GM19324 (cell line): ENCODE measurements at regions not wholly inside any gene's neighbourhood (a gene's known extent, or its start where the extent isn't known, plus 50 kb on each side); places are given as distances from the start of the nearest gene placed in this dataset.
"Not testable (repeated sequence)": the region's sequence is repeated elsewhere in the genome, so short reads cannot be mapped to it uniquely, and the experiment has no call there.

Source experiments
- ATAC-seq: cut with Tn5 transposase; IDR thresholded peaks from one replicate; pipeline ENCODE4 v1.9.1; 2021; ENCODE audit warnings: mild to moderate bottlenecking, moderate library complexity; ENCODE audit not compliant: unreplicated experiment, low FRiP score

DNA sequence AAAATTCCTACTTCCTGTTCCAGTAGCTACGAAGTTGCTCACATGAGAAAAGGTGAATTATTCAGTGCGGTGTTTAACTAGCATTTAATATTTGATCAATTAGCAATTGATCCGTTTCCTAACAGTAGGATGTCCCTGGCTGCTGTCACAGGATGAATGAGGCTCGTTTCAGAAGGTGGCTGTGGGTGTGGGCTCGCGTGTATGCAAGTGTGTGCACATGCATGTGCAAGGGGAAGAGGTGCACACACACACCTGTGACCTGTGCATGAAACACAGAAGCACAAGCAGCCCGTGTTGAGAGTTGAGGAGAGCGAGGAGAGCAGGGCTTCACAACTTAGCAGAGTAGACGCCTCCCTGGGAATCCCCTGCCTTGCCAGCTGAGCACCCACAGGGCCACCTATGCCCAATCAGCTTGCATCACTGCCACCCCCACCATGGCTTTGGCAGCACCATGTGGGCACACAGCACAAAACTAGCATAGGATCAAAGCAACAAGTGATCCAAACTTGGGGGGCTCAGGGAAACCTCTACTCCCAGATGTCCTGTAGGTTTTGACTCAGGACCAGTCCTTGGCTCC lies 107.2 kb downstream of the C5orf15 start:
- no peak for ATAC-seq

DNA sequence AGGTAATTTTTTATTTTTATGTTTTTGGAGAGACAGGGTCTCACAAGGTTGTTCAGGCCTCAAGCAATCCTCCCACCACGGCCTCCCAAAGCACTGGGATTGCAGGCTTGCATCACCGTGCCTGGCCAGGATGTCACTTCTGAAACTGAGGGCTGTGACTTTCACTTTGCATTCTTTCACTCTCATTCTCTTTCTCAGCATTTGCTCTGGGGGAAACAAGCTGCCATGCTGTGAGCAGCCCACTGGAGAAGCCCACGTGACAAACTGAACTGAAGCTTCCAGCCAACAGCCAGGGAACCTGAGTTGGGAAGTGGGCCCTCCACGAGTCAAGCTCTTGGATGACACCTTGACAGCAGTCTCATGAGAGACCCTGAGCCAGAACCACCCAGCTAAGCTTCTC lies 109.4 kb downstream of the C5orf15 start:
- no peak for ATAC-seq

DNA sequence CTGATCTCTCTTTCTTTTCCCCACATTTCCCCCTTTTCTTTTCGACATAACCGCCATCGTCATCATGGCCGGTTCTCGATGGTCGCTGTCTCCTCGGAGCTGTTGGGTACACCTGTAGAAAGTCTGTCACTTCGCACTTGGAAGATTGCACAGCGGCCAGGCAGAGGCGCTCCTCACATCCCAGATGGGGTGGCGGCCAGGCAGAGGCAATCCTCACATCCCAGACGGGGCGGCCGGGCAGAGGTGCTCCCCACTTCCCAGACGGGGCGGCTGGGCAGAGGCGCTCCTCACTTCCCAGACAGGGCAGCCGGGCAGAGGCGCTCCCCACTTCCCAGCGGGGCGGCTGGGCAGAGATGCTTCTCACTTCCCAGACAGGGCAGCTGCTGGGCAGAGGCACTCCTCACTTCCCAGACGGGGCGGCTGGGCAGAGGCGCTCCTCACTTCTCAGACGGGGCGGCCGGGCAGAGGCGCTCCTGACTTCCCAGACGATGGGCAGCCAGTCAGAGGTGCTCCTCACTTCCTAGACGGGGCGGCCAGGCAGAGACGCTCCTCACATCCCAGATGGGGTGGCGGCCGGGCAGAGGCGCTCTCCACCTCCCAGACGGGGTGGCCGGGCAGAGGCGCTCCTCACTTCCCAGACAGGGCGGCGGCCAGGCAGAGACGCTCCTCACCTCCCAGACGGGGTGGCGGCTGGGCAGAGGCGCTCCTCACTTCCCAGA lies 110.7 kb downstream of the C5orf15 start:
- not testable (repeated sequence) for ATAC-seq

DNA sequence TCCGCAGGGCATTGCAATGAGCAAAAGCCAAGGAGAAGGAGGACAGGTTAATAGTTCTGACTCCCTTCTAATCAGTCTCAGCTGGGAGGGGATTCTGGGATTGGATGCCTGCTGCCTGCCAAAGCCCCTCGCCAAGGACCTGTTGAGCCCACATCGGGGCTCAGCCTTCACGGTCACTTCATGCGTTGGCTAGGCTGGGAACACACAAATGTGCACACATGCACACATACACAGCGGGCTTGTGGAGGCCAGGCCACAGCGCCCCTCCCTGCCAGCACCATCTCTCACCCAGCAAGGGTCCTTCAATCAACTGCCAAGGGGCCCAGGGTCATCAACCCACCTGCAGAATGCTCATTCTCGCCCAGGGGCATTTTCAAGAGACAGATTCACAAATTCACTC lies 113.9 kb downstream of the C5orf15 start:
- ATAC-seq: no peak

DNA sequence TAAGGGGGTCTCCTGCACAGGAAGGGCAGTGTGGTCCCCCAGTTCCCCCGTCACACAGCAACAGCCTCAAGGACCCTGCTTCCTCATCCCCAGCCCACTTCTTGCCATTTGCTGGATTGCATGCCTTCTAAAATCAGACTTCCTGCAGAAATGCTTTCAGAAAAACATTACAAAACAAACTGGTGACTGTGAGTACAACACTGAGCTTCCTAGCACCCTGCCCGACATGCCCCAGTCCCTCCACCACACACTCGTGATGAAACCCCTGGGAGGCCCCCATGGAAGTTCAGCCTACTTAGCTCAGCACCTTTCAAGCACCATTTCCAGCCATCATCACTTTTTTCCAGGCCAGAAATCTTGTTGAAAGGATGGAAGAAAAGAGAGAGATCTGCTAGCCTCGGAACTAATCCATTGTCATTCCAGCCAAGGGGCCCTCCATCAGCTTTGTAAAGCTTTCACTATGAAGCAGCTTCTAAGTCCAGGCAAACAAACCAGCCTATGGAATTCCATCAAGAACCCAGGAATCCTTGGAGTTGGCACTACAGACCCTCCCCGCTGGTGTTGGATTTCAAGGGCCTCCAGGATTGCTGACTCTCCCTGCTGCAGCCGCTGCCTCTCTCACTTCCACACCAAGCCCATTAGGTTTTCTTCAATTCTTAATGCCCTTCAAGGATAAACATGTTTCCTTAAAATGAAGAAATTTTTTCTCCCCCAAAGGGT lies 114.6 kb downstream of the C5orf15 start:
- no peak for ATAC-seq

DNA sequence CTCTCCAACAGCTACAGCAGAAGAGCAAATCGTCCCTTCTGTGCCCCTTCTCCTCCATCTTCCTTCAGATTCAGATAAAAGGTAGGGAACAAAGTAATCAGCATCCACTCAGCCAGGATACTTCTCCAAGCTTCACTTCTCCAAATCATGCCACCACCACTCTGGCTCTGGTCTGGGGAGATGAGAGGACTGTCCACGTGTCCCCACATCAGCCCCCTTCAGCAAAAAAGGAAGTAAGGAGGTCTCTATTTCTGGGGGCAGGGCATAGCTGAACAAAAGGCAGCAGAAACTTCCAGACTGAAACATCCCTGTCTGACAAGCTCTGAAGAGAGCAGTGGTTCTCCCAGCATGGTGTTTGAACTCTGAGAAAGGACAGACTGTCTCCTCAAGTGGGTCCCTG lies 116.9 kb downstream of the C5orf15 start:
- ATAC-seq: no peak

DNA sequence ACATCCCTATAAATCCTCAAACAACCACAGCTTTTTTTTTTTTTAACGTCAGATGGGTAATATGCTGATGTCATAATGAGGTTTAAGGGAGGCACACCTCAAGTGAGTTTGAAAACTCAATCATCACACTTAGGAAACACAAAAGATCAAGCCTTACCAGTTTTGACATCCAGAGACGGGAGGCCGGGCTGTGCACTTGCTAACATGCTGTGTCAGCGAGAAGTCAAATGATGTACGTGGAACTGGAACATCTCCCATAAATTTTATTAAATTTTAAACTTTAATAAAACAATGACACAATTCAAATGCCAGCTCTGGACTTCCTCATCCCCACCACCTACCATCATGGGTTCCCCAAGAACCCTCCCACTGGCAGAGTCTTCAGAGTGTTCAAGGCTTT lies 117.6 kb downstream of the C5orf15 start:
- ATAC-seq: no peak

DNA sequence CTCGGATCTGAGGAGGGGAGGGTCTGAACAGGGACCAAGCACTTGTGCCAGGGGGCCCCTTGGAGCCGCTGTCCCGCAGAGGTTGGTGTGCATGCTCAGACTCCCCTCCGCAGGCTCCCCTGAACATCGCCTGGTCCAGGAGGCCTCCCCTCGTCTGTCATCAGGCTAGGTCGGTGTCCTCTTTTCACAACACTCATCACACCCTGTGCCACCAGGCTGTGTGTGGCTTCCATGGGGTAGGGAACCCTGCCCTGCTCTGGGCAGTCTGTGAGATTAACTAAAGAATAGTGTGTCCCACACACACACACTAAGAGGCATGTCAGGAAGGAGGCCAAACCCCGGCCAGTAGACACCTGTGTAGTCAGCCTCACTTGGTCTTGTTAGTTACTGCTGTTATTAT lies 119.3 kb downstream of the C5orf15 start:
- ATAC-seq: no peak

DNA sequence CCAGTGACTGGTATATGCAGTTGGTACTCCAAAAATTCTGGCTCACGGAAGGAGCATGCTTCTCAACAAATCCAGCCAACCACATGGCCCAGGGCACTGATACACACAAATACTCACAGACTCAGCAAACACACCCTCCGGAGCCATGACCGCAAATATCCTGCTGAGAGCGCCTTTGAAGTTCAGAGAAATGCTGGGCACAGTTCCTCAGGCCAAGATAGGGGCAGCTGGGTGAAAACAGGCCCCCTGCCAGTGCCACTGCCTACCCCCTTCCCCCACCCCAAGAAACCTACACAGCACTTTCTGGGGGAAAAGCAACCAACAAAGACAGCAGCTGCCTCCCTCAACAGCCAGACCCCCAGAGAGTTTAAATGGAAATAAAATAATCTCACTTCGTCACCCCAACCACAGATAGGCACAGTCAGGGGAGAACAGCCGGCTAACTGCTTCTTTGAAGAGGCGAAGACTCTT lies 120.0 kb downstream of the C5orf15 start:
- ATAC-seq: no peak

DNA sequence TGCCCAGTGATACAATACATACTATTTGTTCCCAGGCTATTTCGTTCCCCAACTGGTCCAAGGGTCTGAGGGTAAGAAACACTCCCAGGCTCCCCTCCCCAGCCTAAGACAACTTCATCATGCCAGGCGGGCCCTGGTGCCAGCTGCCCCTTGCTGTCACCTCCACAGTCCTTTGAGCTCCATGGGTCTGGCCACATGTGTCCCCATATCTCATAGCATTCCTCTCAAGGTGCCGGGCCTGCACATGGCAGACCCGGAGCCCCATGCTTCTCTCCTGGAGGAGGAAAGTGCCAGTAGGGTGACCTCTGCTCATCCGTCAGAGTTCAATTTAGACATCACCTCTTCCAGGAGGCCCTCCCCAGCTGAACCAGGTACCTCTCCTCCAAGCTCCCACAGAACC lies 120.5 kb downstream of the C5orf15 start:
- no peak for ATAC-seq

DNA sequence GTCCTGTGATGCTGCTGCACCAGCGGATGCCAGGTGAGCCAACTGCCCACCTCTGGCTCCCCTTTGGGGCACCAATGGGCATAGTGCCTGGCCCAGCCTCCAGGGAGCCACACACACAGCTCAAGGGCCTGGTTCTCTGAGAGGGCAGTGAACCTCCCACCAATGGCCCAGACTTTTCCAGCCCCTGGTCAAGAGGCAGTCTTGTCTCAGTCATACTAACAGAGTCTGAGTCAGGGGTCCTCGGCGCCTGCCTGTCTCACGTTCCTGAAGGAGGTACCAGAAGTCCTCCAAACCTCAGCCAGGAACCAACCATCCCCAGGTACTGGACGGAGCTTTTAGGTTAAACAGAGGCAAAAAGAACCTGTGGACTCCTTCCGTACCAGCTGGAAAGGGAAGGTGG lies 121.1 kb downstream of the C5orf15 start:
- no peak for ATAC-seq

DNA sequence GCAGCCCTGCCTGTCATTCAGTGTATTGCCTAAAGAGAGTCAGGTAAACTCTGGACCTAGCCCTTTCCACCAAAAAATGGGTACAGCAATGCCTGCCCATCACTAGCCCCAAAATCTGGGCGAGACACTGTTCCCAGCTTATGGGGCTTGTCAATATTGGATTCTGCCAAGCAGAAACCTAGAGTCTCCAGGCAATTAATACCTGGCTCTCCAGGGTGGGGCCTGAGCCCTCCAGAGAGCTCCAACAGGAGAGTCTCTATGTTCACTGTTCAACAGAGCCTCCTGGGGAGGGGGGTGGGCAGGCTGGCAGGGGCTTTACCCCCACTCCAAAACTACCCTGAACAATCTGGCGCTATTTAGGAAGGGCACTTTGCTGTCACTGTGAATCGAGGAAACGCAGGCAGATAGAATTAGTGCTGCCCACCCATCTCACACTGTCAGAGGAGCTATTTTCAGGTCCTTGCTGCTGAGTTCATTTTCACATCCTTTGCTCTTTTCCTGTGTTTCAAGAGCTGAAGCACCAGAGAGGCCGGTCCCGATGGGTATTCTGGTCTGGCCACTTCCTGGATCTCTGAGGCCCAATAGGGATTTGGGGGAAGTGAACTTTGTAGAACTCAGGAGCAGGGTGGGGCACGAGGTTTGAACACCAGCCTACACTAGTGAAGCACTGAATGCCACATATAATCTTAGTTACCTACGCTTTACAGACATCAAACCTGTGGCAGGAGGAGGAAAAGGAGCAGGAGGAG lies 121.8 kb downstream of the C5orf15 start:
- no peak for ATAC-seq

DNA sequence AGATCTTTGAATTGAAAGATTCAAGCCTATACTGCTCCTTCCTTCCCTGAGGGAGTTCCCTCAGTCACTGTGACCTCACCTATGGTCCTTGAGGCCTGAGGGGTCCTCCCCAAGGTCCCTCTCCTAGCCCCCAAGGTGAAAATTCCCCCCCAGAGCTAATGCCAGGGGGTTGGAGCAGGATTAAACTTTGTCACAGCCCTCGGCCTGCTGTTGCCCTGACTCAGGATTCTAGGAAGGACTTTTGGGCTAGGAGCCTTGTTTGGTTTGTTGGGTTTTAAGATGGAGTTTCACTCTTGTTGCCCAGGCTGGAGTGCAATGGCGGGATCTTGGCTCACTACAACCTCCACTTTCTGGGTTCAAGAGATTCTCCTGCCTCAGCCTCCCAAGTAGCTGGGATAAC lies 123.2 kb downstream of the C5orf15 start:
- no peak for ATAC-seq

DNA sequence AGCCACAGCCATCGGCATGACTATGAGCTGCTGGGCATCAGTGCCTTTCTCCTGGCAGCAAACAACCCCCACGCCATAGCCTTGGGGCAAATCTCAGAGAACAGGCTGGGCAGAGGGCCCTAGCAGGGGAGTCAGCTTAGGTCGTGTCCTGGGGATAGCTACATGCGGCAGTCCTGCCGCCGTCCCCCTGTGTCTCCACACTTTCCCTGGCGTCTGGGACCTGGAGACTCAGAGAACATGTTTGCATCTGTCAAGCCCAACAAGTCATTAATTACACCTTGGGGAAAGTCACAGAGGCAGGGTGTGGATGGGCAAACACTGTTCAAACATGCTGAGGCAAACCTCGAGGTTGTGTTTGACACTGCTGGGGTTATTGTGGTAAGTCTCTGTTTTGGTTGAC lies 123.6 kb downstream of the C5orf15 start:
- ATAC-seq: no peak

DNA sequence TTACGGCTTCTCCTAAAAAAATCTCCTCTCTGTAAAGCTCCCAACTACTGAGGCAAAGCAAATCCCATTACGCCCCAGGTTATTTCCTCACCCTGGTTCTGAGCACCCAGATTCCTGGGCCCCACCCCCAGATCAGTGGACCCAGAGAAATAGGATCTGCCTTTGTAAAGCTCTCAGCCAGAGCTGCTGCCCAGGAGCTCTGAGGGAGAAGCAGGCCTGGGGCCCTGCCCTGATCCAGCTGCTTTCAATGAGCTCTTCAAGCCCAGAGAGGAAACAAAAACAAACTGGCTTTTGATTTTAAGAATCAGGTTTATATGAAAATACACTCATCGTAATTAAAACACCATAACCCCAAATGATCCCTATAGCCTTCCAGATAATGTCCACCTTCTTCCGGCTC lies 124.5 kb downstream of the C5orf15 start:
- ATAC-seq: no peak

DNA sequence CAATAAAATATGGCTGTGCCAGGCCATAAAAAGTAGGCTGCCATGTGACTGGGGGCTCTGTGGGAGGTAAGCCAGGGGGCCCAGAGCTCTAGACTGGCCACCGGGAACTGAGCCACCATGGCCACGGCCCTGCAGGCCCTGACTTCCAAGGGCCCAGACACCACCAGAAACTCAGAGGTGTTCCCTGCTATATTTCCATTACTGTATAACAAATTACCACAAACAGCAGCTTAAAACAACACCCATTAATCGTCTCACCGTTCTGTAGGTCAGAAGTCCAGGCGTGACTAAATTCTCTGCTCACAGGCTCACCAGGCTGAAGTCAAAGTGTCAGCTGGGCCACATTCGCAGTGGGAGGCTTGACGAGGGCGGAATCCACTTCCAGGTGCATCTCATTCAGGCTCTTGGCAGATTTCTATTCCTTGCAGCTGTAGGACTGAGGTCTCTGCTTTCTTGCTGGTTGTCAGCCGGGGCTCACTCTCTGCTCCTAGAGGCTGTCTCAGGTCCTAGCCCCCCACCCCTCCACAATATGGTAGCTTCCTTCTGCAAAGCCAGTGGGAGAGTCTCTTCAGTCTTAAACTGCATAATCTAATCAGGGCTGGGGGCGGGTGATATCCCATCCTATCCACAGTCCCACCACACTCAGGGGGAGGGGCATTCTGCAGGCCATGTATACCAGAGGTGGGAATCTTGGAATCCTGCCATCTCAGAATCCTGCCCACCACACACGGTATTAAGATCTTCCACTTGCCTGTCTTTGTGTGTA lies 125.4 kb downstream of the C5orf15 start:
- no peak for ATAC-seq

DNA sequence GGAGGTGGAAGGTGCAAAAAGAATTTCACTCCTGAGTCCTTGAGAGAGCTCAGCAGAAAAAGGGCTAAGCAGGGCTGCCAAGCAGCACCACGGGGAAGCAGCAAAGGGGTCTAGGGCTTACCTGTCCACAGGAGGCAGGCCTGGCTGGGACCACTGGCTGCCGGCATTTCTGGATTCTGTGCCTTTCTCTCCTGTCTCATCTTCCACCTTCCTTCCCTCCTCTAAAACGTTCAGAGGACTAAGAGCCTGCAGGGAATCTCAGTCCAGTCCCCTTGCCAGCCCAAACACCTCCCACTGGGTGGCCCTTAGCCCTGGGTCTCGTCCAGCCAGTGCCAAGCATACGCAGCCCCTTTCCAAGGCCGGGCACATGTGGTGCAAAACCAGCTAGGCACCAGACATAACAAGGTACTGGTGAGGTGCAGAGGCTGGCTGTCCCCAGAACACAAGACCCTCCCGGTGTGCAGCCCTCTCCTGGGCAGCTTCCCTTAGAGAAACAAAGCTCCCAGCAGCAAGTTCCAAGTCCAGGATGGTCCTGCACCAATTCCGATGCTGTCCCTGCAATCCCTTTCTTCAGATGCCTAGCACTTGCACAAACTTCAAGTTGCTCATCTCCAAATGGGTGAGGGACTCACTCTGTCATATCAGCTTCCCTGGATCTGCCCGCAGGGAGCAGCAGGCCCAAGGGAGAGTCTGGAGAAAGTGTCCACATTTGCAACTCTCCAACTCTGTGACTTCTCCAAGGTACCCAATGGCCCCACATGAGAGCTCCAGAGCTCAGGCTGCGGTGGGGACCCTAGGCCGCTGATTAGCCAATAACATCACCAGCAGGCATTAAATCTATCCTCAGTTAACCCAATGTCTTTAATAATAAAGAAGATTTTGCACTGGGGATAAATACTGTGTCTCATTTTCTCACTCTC lies 126.3 kb downstream of the C5orf15 start:
- ATAC-seq: no peak

DNA sequence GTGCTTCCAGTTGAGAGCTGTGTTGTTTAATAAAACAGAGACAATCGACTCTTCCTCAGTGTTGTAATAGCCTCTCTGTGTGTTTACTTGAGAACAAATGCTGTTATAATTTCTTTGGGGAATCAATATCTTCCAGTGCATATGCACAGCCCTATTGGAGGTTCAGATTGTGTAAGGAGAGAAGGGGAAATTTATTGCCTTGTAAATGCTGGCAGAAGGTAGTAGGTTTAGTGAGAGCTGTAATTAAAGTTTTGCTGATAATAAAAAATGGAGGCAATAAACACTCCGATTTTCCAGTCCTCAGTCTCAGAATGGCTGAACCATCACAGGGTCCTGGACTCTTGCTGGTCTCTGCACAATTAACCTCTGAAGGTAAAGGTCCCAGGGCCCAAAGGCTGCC lies 128.3 kb downstream of the C5orf15 start:
- ATAC-seq: no peak

DNA sequence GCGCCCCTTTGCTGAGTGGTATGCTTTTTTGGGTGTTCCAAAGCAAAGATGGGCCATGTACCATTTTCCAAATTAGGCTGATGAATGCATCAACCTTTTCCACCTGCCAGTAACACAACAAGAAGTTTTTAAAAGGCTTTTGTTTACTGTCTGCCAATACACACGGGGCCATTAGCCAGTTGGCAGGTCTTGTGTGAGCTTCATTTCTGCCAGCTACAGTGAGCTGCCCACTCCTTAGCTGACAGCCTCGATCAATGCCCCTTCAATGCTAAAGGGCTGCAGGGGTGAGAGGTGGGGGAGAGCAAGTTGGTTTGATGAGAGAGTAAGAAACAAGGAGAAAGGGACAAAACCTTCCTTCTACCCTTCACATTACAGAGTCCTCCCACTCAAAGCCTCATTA lies 128.7 kb downstream of the C5orf15 start:
- ATAC-seq: no peak
